ENCODE measurements at regions not wholly inside any gene's neighbourhood (a gene's known extent, or its start where the extent isn't known, plus 50 kb on each side); places are given as distances from the start of the nearest gene placed in this dataset.
"Not testable (repeated sequence)": the region's sequence is repeated elsewhere in the genome, so short reads cannot be mapped to it uniquely, and the experiment has no call there.

DNA sequence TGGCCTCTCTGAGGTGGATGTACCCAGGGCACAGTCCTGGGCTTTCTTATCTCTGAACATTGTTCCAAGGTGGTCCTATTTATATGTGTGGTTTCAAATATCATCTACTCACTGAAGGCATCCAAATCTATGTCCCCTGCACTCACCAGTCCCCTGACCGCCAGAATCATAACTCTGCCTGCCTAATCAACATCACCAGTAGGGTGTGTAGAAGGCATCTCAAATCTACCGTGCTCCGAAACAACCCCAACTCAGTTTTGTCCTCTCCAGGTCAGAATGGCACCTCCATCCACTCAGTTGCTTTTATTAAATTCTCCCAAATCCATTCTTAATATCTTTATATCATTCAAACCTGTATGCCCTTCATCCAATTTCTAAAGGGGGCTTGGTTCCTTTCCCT, 536.3 kb downstream of the GRIN2A start:
- no peak for DNase-seq (ENCODE audit: low read depth)

DNA sequence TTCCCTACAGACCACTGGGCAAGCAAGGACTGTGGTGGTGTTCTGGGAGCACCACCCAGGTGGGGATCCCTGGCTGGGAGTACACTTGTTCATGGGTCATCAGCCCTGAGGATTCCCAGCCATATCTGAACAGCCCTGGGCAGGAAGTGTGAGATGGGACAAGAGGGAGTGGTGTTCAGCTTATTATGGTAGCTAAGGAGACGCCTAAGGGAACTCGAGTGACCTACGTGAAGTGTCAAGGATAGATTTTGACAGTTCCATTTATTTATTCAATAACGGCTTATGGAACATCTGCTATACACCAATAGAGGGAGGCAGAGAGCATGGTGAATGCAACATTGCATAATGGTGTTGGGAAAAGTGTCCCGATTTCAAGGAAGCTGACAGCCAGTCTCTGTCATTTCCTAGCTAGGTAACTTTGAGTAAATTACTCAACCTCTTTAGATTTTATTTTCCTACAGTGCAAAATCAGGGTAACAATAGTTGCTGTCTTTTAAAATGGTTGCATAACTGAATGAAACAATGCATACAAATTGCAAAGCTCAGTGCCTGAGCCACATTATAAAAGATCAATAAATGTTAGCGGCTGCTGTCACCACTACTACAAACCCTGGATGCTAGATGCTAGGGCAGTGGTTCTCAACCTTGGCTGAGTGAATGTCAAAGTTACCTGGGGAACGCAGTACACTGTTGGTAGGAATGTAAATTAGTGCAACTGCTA, 534.1 kb downstream of the GRIN2A start:
- peak; percentile 13 for DNase-seq (ENCODE audit: low read depth)

DNA sequence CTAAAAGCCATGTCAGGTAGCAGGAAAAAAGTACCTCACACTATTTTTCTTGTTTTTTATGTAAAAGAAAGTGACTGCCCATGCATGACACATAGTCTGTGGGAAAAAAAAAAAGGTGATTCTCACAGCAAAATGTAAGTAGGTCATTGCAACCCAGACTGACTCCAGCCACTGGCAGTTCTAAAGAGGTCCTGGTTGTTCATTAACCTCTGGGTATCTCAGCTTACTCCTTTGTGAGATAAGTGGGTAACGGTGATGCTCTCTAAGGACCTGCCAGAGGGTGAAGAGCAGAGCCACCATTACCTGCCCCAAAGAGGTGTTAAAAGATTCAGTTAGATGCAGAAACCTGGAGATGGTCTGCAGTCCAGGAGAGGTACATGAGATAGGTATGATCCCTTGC, 531.9 kb downstream of the GRIN2A start:
- DNase-seq (ENCODE audit: low read depth): no peak

DNA sequence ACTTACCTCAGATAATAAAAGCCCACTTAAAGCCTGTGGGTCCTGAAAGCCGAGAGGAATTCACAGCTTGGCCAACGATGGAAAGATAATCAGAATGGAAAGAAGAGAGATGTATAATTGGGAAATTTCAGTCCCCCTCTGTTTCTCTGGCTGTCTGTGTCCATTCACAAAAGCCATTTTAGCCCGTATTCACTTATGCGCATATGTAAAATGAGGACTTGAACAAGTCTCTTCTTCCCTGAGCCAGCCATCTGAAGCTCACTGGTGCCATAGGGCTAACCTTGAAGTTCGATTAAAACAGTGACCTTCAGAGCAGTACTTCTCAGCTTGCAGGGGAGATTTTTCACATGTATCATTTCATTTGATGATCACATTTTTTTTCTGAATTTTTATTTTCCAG, 527.2 kb downstream of the GRIN2A start:
- DNase-seq (ENCODE audit: low read depth): no peak

DNA sequence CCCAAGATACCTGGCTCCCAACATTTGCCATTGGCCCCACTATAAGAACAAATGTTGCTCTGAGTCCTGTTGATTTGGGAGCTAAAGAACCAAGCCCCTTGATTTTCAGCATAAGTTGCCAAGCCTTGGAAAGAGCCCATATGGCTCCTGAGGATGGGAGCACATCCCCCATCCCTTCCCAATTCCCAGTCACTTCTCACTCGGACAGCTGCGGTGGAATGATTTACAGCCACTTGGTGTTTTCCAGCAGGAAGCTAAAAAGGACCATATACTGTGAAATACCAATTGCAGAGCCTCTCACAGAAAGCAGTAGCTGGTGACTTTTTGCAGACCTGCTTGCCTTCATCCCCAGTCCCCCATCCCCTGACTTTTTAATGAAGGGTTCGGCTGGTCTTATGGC, 524.6 kb downstream of the GRIN2A start:
- DNase-seq (ENCODE audit: low read depth): no peak

DNA sequence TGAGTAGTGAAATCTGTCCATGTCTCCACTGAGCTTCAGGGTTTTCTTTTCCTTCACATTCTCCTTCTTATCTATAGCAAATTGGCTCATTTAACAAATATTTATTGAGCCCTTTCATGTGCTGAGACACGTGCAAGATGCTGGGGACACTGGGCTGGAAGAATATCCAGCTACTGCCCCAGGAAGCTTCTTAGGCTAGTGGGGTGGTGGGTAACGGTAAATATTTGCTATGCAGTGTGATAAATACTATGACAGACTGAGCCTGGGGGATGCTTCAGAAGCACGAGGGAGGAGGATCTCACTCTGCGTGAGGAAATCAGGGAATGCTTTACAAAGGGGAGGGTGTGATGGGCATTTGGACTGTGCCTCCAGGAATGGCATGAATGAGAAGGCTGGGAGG, 524.1 kb downstream of the GRIN2A start:
- DNase-seq (ENCODE audit: low read depth): no peak

DNA sequence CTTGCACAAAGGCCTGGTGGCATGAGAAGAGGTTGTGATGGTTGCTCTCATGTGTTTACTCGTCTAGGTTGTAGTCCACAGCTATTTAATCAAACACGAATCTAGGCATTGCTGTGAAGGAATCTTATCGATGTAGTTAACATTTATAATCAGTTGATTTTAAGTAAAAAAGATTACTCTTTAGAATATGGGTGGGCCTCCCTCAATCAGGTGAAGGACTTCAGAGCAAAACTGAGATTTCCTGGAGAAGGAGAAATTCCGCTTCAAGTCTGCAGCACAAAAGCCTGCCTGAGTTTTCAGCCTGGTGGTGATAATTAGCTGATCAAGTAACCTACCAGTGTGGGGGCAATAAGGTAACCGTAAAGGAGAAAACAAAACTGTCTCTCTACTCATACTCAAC, 523.6 kb downstream of the GRIN2A start:
- no peak for DNase-seq (ENCODE audit: low read depth)

DNA sequence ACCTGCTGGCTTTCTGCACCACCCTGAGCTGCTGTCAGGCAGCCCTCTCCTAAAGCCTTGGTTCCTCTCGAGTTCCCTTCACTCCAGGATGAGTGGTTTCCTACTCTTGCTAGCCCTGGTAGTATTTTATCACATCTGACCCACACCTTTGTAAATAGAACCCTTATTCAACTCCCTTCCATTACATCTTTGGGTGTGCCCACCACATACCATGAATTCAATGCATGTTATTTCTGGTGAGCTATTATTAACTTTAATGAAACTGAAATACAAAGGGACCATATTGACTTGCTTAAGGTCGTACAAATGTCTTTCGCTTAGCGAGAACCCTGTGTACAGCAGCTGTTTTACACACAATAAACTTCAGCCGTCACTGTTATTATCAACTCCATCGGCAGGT, 521.3 kb downstream of the GRIN2A start:
- no peak for DNase-seq (ENCODE audit: low read depth)

DNA sequence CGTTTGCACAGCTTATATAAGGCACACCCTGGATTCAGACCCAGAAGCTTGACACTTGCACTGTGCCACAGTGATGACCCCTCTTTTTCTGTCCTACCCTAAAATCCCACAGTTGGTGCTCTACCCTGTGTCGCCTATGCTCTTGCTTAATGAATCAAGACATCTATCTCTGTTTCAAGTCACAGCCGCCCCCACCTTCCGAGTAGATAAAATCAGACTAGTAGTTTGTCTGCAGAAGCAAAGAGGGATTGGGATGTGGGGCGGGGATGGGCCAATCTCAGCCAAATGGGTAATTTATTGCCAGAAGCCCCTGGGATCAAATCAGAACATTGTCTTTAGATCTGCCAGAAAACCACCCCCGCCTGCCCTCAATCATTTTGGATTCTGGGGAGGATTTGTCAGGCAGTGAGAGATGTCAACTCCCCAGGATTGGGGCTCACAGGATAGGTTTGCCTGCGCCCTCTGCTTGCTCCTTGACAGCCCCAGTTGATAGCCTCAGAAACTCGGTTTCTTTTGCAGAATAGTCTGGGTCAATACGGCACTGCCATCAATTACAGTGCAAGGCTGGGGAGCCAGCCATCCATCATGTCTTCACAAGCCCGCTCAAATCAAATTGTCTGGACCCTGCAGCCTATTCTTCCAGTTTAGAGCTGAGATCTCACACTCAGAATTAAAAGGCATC, 520.8 kb downstream of the GRIN2A start:
- DNase-seq (ENCODE audit: low read depth): no peak

DNA sequence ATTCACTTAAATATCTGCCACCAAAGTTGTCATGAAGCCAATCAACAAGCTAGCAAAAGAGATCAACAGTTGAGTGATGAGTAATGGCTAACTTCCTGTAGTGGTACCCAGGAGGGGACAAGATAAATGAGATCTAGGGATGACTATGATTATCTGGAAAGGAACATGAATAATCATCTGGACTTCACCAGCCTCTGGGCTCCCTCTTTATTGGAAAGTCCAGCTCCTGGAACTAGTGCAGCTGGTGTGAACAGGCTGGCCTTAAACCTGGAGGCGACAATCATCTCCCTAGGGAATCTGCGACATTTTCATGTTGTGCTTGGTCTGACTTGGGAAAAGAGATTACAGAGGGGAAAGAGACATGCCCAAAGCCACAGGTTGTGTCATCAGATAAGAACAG, 518.6 kb downstream of the GRIN2A start:
- no peak for DNase-seq (ENCODE audit: low read depth)

DNA sequence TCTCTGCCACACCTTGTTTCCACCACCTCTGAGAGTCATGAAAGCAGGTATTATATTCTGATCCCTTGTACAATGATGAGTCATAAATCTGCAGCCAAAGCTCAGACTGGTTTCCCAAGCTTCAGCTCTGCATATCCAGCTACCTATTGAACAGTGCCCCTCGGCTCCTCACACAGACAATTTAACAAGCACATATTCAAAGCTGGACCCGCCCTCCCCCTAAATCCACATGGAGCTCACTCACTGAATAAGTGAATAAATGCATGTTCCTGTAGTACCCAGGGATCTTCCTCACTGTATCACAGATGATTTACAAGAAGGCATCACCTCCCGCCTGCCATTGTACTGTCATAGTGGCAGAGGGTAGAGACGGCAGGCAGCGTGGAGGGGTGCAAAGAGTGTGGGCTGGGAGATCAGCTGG, 516.4 kb downstream of the GRIN2A start:
- no peak for DNase-seq (ENCODE audit: low read depth)

DNA sequence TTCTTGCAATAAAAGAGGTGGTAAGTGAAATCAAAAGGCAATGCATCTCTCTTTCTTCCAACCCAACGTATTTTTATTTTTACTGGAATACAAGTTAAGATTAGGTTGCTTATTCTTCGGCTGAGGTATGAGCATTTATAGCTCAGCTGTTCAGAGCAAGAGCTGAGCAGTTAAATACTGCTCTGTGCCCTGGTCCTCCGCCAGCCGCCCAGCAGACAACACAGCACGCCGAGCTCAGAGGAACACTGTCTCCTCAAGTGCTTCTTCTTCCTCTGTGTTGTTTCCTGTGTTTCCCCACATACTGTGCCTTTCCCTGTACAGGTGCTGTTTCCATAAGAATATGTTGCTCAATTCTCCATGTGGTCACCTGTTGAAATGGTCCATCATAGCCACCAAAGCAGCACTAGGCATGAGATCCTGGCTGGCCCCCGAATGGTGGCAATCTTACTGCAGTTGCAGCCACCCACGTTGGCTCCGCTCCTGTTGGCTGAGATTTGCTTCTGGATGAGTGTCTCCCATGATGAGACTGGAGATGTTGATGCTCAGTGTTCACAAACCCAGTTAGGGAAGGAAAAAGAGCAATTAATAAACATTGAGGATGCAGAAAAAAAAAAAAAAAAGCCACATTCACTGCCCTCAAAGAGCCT, 515.3 kb downstream of the GRIN2A start:
- DNase-seq (ENCODE audit: low read depth): no peak

DNA sequence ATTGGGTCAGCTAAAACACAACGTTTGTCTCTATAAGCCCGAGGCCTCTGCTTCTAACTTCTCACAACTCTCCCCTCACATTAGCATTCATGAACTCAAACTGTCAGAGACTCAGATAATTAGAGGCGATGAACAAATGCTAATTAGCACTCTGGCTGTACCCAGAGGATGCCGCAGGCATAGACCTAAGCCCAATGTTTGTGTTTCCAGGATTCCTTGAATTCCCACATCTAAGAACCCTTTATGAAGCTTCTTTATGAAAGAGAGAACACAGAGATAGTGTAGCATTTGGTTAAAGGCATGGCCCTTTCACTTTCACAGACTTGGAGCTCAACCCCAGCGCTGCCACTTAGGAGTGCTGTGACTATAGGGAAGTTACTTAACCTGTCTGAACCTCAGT, 512.2 kb downstream of the GRIN2A start:
- no peak for DNase-seq (ENCODE audit: low read depth)

DNA sequence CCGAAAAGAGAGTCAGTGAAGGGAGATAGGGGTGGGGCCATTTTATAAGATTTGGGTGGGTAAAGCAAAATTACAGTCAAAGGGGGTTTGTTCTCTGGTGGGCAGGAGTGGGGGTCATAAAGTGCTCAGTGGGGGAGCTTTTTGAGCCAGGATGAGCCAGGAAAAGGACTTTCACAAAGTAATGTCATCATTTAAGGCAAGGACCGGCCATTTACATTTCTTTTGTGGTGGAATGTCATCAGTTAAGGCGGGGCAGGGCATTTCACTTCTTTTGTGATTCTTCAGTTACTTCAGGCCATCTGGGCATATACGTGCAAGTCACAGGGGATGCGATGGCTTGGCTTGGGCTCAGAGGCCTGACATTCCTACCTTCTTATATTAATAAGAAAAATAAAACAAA, 511.6 kb downstream of the GRIN2A start:
- not testable (repeated sequence) for DNase-seq (ENCODE audit: low read depth)

DNA sequence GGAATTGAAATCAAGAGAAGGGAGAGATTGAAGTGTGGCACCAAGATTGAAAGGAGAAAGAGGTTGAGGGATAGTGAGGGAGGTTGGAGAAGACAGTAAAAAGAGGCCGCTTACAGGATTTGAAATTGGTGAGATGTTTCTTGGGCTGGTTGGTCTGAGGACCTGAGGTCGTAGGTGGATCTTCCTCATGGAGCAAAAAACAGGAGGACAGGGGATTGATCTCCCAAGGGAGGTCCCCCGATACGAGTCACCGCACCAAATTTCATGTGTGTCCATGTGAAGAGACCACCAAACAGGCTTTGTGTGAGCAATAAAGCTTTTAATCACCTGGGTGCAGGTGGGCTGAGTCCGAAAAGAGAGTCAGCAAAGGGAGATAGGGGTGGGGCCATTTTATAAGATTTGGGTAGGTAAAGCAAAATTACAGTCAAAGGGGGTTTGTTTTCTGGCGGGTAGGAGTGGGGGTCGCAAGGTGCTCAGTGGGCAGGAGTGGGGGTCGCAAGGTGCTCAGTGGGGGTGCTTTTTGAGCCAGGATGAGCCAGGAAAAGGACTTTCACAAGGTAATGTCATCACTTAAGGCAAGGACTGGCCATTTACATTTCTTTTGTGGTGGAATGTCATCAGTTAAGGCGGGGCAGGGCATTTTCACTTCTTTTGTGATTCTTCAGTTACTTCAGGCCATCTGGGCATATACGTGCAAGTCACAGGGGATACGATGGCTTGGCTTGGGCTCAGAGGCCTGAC, 505.5 kb downstream of the GRIN2A start:
- not testable (repeated sequence) for DNase-seq (ENCODE audit: low read depth)

DNA sequence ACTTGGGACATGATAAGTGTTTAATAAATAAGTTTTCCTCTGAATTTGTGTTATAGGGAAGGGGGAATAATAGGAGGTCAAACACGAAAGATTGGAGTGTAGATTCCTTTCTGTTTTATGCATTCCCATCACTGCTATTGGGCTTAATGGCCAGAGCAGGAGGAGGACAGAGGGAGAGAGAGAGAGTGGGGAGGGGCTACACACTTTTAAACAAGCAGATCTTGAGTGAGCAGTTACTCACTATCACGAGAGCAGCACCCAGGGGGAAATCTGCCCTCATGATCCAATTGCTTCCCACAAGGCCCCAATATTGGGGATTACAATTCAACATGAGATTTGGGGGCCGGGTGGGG, 505.0 kb downstream of the GRIN2A start:
- DNase-seq (ENCODE audit: low read depth): no peak

DNA sequence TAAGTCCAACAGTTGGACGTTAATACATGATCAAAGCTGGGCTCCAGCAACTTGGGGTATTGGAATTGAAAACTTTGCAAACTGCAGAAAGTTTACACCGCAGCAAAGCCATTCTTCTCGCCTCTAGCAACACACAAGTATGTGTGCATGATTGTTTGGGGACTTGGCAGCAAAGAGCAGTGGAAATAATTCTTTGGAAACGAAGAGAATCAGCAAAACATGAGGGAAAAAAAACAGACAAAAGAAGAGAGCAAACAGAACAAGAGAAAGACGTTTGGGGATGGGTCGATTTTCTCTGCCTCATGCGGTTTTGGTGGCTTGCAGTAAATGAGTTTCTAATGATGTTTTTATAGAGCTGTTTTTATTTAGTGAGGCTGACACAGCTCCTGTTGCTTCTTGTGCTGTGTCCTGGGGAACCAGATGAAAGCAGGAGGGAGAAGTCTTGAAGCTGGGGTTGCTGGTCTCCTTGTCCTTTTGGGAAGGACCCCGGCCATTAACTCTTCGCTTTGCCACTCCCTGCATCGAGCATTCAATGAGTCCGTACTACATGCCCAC, 502.9 kb downstream of the GRIN2A start:
- DNase-seq (ENCODE audit: low read depth): no peak

DNA sequence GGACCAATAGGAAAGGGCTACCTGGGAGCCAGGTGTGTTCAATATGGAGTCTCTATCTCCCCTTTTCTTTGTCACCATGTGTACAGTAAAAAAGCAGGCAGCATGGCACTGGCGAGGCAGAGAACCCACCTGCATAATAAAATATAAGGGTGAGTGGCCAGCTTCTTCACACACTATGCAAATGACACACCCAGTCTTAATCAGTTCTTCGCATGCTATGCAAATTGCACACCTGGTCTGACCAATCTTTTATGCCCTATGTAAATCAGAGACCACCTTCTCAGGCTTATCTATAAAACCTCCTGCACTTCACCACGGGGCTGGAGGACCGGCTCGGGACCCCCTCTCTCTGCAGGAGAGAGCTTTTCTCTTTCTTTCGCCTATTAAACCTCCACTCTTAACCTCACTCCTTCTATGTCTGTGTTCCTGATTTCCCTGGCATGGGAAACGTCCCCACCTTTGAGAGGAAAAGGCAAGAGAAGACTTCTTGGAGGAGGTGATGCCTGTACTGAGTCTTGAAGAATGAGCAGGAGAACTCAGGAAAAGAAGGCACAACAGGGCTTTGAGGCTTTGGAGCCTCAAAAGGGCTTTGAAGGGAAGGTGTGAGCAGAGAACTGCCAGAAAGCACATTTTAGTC, 502.1 kb downstream of the GRIN2A start:
- DNase-seq (ENCODE audit: low read depth): no peak

DNA sequence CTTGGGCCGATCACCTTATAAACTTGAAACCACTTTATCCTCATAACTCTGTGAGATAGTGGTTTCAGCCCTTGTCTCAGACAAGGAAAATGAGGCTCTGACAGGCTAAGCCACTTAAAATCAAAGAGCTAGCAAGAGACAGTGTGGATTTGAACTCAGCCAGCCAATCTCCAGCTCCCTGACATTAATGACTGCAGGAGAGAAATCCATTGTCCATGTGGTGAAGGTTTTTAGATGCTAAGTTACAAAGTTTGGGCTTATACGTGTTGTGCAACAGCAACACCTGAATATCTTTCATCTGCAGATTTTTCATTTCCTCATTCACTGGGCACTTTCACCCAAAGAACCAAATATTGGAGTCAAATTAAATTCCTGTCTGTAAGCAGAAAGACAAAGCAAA, 501.3 kb downstream of the GRIN2A start:
- DNase-seq (ENCODE audit: low read depth): no peak

DNA sequence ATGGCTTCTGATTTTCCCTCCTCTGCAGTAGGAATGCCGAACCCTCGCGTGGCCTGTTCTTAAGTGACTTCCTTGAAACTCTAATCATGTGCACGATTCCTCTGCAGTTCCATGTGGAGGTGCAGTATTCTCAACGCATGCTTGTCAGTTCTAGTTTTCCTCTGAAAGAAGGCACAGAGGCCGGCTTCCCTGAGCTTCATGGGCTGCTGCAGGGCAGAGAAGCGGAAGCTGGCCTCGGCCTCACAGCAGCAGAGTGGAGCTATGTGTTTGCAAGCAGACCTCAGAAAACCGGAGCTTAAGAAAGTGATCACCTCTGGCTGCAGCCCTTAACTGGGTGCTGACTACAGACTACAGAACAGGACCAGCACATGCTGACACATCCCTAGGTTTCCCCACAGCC, 500.7 kb downstream of the GRIN2A start:
- DNase-seq (ENCODE audit: low read depth): no peak

DNA sequence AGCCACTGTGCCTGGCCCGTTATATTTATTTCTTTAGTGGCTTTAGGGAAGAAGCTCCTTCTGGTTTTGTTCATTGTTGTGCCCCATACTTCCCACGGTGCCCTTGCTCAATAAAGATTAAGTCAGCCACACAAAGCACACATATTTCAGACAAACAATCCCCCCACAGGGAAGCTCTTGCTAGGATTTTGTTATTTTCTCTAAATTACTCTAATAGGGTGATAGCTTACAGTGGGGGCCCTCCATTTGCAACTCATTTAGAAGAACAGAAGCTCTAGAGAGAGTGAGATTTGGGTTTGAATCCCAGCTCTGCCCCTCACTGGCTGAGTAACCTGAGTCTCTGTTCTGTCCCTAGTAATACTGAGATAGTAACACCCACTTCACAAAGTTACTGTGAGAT, 499.9 kb downstream of the GRIN2A start:
- DNase-seq (ENCODE audit: low read depth): no peak

DNA sequence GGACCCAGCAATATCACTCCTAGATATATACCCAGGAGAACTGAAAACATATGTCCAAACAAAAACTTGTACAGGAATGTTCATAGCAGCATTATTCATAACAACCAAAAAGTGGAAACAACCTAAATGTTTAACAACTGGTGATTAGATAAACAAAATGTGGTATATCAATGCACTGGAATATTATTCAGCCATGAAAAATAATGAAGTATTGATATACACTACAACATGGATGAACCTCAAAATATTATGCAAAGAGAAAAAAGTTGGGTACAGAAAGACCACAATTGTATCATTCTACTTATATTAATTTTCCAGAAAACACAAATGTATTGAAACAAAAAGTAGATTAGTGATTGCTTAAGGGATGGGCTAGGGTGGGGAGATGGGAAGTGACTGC, 498.6 kb downstream of the GRIN2A start:
- no peak for DNase-seq (ENCODE audit: low read depth)
